SH-SY5Y (cell line): ENCODE measurements at regions not wholly inside any gene's neighbourhood (a gene's known extent, or its start where the extent isn't known, plus 50 kb on each side); places are given as distances from the start of the nearest gene placed in this dataset.

Source experiments
- GATA2 ChIP-seq: IDR thresholded peaks from 2 replicates; pipeline ENCODE4 v1.6.1; 2011; ENCODE audit warnings: mild to moderate bottlenecking, low read depth, low read length
- GATA3 ChIP-seq: IDR thresholded peaks from 2 replicates; pipeline ENCODE4 v1.6.1; 2011; ENCODE audit warnings: low read depth, mild to moderate bottlenecking, low read length, moderate library complexity

- TF ChIP-seq GATA2 (no peak), GATA3 (no peak)
Observed at GRCh38 chrX:97842468-97843199, 958.9 kb downstream of the RPA4 start.
